ENCODE measurements at regions not wholly inside any gene's neighbourhood (a gene's known extent, or its start where the extent isn't known, plus 50 kb on each side); places are given as distances from the start of the nearest gene placed in this dataset.

- no peaks in the 10 kb centered on the region for H3K9me1 ChIP-seq (replicated peaks; ENCODE audit: control insufficient read depth, extremely low read depth, insufficient read depth, low read length)
- DNase-seq (ENCODE audit: low read depth, low spot score): no peak
- H3K4me3 ChIP-seq (replicated peaks in 1 of 3; ENCODE audit: insufficient read depth in 1 of 3, low read depth in 1 of 3, low read length in 3 of 3): no peak overlapping the region
- no peak overlapping the region for H3K27ac ChIP-seq (ENCODE audit: insufficient read depth, low read depth, low read length)
- dilution Hi-C loops (cut with MboI; ENCODE audit: extremely low pct_ligation_motif_present, low sequenced_read_pairs) (no loop called here), intact Hi-C loops (cut with micrococcal nuclease) (no loop called here)
- FAIRE-seq: no peak
- no peak for TF ChIP-seq JUN (IDR thresholded peaks at IDR 0.05; ENCODE audit: borderline replicate concordance, insufficient read depth, insufficient read length, low read depth)
- TF ChIP-seq MAX (IDR thresholded peaks at IDR 0.05; ENCODE audit: insufficient read depth, insufficient read length): no peak
- no peak for TF ChIP-seq CTCF (IDR thresholded peaks at IDR 0.05; ENCODE audit: extremely low read depth in 1 of 2, insufficient read depth in 1 of 2, low read depth in 1 of 2, low read length in 2 of 2)
- no peak for TF ChIP-seq MYC (IDR thresholded peaks at IDR 0.05; ENCODE audit: low read depth, low read length)
- TF ChIP-seq GATA2 (IDR thresholded peaks at IDR 0.05; ENCODE audit: insufficient read depth, insufficient read length, low read depth, low read length): no peak
- no peak for TF ChIP-seq FOS (IDR thresholded peaks at IDR 0.05; ENCODE audit: borderline replicate concordance, insufficient read depth, low read length)
- TF ChIP-seq EZH2 (IDR thresholded peaks at IDR 0.05; ENCODE audit: borderline replicate concordance, low read depth, low read length, severe bottlenecking): no peak
- TF ChIP-seq POLR2AphosphoS5 (IDR thresholded peaks at IDR 0.05; ENCODE audit: insufficient read depth, low read depth, low read length): no peak
- no peak for TF ChIP-seq POLR2A (IDR thresholded peaks at IDR 0.05; ENCODE audit: low read depth, low read length)
- no peak overlapping the region for H3K9ac ChIP-seq (replicated peaks; ENCODE audit: extremely low read depth, insufficient read depth, low read length)
- no peaks in the 10 kb centered on the region for H4K20me1 ChIP-seq (replicated peaks; ENCODE audit: control insufficient read depth, extremely low read depth, insufficient read depth, low read length)
- H3K4me1 ChIP-seq (ENCODE audit: control insufficient read depth, extremely low read depth, insufficient read depth, low read length): no peaks in the 10 kb centered on the region
- H3K27me3 ChIP-seq (ENCODE audit: control insufficient read depth in 2 of 2, insufficient read depth in 2 of 2, low read length in 2 of 2): peaks cover 36 to 54% of the 10 kb centered on the region in 2 experiments
- no peaks in the 10 kb centered on the region for H3K9me3 ChIP-seq (replicated peaks; ENCODE audit: control insufficient read depth, insufficient read depth, low read length)
- H2AFZ ChIP-seq (ENCODE audit: low read depth, low read length): no peak overlapping the region
- POLR2A ChIA-PET: no interaction called here
- CTCF ChIA-PET: interaction anchor here (1.1 to 1.9 kb wide), 3 partner anchors 9 to 18 kb away, joined by 3 to 6 read pairs (median 4); no protein-coding TSS in a partner anchor
- H3K79me2 ChIP-seq (ENCODE audit: control insufficient read depth, insufficient read depth, low read length): no peaks in the 10 kb centered on the region
- no peaks in the 10 kb centered on the region for H3K36me3 ChIP-seq (ENCODE audit: control insufficient read depth in 2 of 2, extremely low read depth in 1 of 2, insufficient read depth in 2 of 2, low read length in 2 of 2)
- no TSS peak for BruUV-seq (replicated peaks)
- H3K4me2 ChIP-seq (ENCODE audit: insufficient read depth, low read length): no peak overlapping the region
These were observed 112.5 kb downstream of the FOXB1 start for GRCh38 chr15:60116456-60117089.
